Tongue (tissue), 1 donor: ENCODE measurements at regions not wholly inside any gene's neighbourhood (a gene's known extent, or its start where the extent isn't known, plus 50 kb on each side); places are given as distances from the start of the nearest gene placed in this dataset.
A peak's percentile ranks its signal among the peaks of the same experiment; 100 is the strongest.
"Not testable (repeated sequence)": the region's sequence is repeated elsewhere in the genome, so short reads cannot be mapped to it uniquely, and the experiment has no call there.

Experiments
- DNase-seq: peaks from one replicate; pipeline ENCODE4 v3.0.0-alpha.2; 2015

- DNase-seq, result no peak
Observed at GRCh38 chr10:117790621-117791020, 248.1 kb downstream of the EMX2 start.

- no peak for DNase-seq
Observed at GRCh38 chr10:117792214-117792613, 249.7 kb downstream of the EMX2 start.

GRCh38 chr10:117796130-117796745, 250.5 kb downstream of the RAB11FIP2 start:
- no peak for DNase-seq

- DNase-seq, result no peak
Observed at GRCh38 chr10:117797296-117797695, 249.4 kb downstream of the RAB11FIP2 start.

- DNase-seq, result no peak
Observed at GRCh38 chr10:117801691-117802090, 245.1 kb downstream of the RAB11FIP2 start.

GRCh38 chr10:117804470-117805011, 242.2 kb downstream of the RAB11FIP2 start:
- DNase-seq, result peak; percentile 14

- DNase-seq, result no peak
Observed at GRCh38 chr10:117805139-117805538, 241.6 kb downstream of the RAB11FIP2 start.

GRCh38 chr10:117807441-117807840, 239.3 kb downstream of the RAB11FIP2 start:
- DNase-seq, result no peak

- DNase-seq, result not testable (repeated sequence)
Observed at GRCh38 chr10:117815816-117816215, 230.9 kb downstream of the RAB11FIP2 start.

- no peak for DNase-seq
Observed at GRCh38 chr10:117817116-117817515, 229.6 kb downstream of the RAB11FIP2 start.

GRCh38 chr10:117818721-117819120, 228.0 kb downstream of the RAB11FIP2 start:
- no peak for DNase-seq

GRCh38 chr10:117819304-117819703, 227.4 kb downstream of the RAB11FIP2 start:
- peak; percentile 33 for DNase-seq

GRCh38 chr10:117823980-117824379, 222.8 kb downstream of the RAB11FIP2 start:
- no peak for DNase-seq

- no peak for DNase-seq
Observed at GRCh38 chr10:117830205-117830604, 216.5 kb downstream of the RAB11FIP2 start.

- DNase-seq, result no peak
Observed at GRCh38 chr10:117830787-117831212, 215.9 kb downstream of the RAB11FIP2 start.

- DNase-seq, result not testable (repeated sequence)
Observed at GRCh38 chr10:117838500-117839498, 207.9 kb downstream of the RAB11FIP2 start.

GRCh38 chr10:117856426-117856825, 190.3 kb downstream of the RAB11FIP2 start:
- not testable (repeated sequence) for DNase-seq

GRCh38 chr10:117860135-117860534, 186.6 kb downstream of the RAB11FIP2 start:
- no peak for DNase-seq

- DNase-seq, result peak; percentile 17
Observed at GRCh38 chr10:117860823-117861222, 185.9 kb downstream of the RAB11FIP2 start.

- DNase-seq, result no peak
Observed at GRCh38 chr10:117861329-117861728, 185.4 kb downstream of the RAB11FIP2 start.

GRCh38 chr10:117863771-117864170, 183.0 kb downstream of the RAB11FIP2 start:
- no peak for DNase-seq

- no peak for DNase-seq
Observed at GRCh38 chr10:117865945-117866344, 180.8 kb downstream of the RAB11FIP2 start.

GRCh38 chr10:117868151-117868550, 178.6 kb downstream of the RAB11FIP2 start:
- no peak for DNase-seq
